GM18519 (cell line): ENCODE measurements at regions not wholly inside any gene's neighbourhood (a gene's known extent, or its start where the extent isn't known, plus 50 kb on each side); places are given as distances from the start of the nearest gene placed in this dataset.

Experiments
- ATAC-seq: cut with Tn5 transposase; IDR thresholded peaks from one replicate; pipeline ENCODE4 v1.9.1; 2021; ENCODE audit warnings: mild to moderate bottlenecking, moderate library complexity; ENCODE audit not compliant: unreplicated experiment, low FRiP score

DNA sequence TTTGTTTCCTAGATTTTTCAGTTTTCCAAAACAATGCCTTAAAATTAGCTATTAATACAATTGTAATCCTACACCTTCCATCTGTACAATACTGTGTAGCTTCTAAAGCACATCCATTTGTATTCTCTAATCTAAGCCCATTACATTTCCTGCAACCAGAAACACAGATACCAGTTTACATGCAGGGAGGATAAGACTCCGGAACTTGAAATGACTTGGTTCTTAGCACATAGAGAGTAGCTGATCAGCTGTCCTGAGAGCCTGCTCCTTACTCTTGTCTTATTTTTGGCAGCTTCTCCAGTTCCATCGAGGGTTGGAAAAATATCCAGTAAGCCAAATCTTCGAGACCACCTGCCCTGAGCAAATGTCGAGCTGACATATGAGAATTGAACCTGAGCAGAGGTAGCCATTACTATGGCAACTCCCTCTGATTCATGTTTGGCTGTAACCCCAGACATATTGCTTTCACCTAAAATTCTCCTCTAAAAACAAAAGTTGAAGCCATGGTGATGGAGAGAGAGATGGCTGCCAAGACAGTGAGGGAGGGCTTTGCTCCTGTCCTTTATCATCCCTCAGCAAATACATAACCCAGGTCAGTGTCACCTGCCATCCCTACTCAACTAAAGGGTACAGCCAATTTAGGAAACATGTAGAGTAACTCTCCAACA is 542.8 kb downstream of the IRS1 start:
- ATAC-seq = no peak

DNA sequence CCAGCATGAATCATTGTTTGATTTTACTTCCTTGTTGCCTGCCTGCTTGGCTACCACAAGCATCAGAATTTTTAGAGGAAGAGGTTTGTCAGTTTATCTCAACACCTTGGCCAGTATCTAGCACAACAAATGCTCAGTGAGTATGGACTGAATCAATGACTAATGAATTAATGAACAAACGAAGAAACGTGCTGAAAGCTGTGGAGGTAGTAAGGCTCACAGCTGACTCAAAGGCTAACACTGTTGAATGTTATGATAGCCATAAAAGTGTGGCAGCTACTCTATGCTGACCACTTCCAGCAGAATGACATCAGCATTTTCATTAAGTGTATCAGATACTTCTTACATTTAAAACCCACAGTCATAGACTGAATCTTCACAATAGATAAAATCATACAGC is 543.4 kb downstream of the IRS1 start:
- no peak for ATAC-seq

DNA sequence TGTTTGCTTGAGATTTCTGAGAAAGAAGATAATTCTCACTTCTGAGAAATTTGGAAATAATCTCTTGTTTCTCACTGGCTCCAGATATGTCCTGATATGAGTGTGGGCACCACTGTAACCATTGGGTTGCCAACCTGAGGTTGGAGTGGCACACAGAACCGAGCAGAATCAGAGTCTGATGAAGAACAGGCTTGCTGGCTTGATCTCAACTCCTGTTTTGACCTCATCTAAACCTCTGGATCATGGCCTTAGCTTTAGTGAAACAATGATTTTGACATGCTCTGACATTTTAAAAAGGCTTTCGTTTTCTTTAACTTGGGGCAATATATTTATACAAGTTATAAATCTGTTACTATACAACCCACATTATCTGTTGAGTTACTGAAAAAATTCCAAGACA is 548.0 kb downstream of the IRS1 start:
- ATAC-seq = no peak

DNA sequence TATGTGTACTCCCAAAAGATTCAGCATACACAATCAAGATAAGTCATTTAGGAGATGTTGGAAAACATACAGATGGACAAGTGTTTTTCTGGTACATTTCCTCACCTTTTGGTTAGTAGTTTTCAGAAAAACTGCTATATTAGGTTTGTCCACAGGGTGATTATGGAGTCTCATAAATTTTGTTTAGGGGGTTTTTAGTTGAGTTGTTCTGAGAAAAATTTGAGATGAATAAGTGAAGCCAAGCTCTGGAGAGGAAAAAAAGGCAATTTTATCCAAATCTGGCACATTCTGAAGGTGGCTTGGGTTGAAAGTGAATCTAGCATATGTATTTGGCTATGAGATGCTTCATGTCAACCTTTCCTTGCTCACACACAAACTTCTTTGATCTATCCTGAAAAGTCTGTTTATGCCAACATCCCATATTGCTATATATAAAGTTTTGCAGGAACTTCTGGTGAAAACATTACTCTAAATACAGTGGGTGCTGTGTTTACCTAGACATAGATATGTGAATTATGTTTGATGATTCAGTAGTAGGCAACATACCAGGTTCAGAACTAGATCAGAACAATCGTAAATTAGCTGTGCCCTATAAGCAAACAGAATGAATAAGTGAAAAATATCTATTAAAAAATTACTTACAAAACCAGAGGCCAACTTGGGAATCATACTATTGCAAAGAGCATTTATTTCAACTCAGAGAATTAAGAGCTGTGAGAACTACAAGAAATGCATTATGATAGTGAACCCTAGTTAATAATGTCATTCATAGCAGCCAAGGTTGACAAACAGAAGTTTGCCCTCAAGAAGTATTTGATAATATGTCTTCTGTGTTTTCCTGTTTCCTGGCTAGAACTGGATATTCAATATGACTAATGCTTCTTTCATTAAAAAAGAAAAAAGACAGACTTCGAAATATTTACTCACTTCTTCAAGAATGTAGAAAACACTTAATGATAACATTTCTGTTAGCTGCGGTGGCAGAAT is 552.0 kb downstream of the IRS1 start:
- ATAC-seq = no peak

DNA sequence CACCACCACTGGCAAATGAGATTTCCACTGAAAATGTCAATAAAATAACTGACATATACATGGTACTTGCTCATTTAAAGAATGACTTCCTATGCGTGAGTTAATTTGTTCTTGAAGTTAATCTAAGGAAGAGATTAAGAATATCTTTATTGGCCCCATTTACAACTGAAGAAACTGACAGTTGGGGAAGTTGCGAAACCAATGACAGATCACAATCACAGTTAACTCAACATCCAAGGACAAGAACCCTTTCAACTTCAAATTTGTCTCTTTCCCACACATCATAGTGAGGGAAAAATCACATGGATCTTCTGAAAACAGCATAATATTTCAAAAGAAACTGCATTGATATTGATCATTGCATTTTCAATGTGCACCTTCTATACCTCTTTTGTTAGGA is 565.4 kb downstream of the IRS1 start:
- ATAC-seq = no peak

DNA sequence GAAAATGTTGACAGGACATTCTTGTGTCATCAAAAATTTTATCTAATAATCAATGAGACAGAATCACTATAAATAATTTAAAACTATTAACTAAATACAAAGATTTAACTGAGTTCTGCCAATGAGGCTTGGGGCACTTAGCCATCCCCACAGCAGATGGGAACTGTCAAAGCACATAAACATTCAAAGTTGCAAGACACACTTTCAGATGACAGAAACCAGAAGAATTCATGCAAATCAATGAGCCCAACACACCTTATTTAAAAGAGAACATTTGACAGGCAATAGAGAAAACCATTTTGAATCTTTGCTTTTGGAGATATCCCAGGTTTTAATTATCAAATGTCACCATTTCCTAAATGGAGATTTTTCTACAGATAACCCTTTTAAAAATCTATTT is 566.2 kb downstream of the IRS1 start:
- ATAC-seq = no peak

DNA sequence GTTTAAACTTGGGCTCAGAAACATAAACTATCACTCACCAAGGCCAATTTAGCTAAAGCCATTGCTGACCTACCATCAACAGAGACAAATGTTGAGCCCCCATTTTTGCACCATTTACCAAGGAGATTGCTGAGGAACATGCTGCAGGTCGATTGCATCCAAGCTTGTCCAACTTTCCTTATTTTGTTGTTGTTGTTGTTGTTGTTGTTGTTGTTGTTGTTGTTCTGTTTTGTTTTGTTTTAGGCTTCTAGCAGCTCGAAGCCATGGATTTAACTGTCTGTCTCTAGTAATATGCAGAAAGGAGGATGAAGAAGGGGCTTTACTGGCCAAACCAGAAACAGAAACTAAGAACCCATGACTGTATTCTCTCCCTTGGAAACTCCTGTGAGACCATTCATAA is 571.5 kb downstream of the IRS1 start:
- no peak for ATAC-seq

DNA sequence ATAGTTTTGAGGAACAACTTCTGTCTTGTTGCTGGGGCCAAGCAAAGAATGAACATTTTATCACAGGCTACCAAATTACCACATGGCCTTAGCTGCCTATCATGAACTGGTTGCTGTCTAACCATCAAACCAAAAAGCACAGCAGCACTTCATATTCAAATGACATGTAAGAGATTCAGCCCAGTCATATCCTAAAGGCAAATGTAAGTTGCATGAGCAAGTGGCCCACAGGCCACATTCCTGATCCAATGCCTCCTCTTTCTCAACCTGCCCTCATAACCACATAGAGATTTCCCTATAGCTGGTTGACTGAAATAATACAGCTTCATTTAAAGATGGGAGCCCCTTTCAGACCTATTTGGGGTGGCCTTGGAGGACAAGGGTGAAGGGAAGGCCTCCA is 572.3 kb downstream of the IRS1 start:
- ATAC-seq = no peak

DNA sequence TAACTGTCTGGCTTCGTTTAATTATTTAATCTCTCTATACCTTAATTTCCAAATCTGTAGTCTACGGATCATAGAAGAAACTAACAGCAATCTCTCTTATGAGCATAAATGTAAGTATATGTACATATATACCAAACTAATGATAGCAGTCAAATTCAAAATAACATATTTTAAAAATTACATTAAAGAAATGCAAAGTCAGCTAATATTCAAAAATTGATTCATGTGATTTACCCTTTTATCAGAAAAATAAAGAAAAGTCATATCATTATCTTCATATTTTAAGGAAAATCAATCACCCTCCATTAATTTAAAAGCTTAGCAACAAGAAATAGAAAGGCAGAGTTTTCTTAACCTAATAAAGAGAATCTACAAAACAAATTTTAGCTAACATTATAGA is 575.9 kb downstream of the IRS1 start:
- no peak for ATAC-seq

DNA sequence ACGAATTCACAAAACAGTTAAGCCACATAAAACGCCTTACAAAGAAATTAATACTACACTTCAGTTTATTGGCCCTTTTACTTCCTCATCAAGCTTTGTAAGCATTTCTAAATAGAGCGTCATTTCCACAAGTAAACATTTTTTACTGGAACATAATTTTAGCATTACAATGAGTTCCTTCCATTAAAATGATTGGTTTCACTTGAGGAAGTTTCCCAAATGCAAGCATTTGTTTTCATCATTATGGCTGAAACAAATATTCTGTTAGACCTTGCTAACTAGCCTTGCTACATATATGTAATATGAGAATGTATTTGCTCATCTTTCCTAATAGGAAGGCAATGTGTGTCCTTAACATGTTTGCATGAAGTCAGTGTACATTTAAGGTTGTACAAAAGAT is 579.1 kb downstream of the IRS1 start:
- ATAC-seq = no peak

DNA sequence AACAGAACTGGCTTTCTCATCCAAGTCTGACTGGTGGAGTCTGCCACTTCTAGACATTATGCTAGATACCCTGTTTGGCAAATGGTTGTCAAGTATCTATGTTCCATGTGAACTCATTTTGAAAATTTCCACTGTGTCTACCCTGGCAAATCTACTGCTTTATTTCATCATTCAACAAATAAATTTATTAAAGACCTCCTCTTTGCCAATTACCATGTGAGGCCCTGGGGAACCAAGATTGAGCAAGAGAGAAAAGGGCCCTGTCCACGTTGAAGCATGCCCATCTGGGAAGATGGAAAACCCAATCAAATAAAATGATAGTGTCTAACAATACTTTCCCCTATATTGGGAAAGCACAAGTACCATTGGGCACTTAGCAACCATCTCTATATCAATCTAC is 582.4 kb downstream of the IRS1 start:
- ATAC-seq = no peak

DNA sequence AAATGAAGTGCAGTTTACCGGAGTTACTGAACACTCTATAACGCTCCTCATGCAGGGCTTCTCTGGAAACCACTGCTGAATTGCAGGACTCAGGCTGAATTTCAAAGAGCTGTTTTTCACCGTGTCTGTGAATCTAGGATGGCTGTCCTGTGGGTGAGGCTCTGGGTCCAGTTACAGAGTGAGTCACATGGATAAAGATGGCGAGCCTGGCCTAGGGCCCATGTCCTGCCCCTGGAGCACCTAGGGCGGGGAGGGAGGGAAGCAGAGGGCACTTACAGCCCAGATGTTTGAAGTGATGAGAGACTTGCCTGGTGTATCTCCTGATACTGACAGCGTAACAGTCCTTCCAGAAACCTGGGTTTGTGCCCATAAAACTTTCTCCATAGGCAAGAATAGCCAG is 583.0 kb downstream of the IRS1 start:
- no peak for ATAC-seq

DNA sequence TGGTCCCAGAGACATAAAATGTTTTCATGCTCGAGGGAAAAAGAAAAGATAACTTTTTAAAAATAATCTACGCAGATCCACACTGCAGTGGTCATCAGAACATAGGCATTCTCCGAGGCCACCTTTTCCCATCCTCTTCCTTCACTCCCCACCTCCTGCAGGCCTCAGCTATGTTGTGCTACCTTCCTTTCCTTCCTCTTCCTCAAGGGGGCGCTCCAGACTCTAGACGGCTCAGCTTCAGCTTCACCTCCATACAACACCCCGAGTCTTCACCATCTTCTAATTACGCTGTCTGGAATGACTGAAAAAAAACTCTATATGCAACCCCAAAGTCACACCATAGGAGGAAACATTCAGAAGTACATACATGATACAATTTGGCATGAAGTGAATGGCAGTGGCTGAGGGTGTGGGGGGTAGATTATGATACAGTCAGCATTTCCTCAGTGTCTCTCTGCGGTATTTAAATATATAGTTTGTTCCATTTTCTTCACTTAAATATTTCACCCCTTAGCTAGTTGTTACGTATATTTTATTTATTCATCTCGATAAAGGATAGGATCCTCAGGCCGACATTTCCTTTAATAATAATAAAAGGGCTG is 583.6 kb downstream of the IRS1 start:
- peak; percentile 94 for ATAC-seq

DNA sequence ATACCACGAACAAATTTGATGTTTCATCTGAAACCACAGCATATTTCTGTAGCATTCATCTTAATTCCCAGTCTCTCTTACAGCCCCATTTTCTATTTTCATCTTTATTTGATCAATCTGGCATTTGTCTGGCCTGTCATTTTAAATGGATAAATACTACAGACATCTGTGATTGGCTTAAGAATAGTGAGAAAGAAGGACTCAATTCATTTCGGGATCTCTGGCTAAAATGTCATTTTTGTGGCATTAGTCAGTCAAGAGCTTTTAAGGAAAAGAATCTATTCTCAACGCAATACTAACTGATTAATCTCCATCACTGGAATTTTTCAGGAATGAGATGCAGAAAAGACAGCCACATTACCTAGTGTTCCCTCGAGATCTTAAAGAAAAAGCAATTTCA is 585.9 kb downstream of the IRS1 start:
- ATAC-seq = no peak

DNA sequence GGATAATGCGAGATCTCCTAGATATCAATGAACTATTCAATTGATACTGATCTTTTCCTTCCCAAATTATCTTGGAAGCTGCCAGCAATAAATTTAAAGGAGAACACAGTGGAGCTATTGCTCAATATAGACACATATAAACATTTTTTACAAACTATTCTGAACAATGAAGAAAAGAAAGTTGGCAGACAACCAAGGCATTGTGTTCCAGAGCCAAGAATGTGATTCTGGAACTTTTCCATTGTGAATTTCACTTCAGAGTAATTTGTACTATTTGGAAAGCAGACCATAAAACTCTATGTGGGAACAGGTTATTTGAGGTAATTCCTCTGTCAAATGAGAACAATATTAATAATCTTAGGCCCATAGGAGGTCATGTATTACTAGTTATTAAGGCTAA is 588.2 kb downstream of the IRS1 start:
- no peak for ATAC-seq

DNA sequence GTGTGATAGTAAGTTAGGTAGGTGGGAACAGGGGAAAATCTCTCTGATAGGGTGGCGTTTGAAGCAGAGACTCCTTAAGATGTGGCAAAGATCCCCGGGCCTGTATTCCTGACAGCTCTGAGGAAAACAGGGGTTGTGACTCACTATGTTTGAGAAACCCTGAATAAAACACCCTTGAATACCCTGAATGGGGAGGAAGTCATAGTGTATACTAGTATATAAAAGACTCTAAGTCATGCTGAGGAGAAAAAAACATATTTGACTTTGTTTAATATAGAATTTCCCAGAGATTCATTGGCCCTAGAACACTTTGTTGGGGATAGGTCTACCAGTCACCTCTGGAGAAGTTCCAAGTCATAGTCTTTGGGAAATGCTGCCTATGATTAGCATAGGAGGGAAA is 590.9 kb downstream of the IRS1 start:
- ATAC-seq = no peak

DNA sequence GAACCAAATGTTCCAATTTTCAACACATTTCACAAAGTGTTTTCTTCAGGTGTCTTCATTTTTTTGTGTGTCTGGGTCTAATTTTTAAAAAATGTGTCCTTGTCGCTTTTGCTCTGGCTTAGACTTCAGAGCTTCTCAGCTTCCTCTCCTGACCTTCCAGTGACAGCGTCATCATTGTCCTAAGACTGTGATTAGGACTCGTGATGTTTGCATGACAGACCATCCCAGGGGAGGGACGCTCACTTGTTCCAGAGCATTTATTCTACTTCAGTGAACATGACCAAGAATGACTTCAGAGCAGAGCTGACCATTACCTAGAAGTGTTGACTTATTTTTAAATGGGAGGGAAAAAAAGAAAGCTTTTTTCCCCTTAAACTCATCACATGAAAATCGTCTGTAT is 591.9 kb downstream of the IRS1 start:
- ATAC-seq = no peak

DNA sequence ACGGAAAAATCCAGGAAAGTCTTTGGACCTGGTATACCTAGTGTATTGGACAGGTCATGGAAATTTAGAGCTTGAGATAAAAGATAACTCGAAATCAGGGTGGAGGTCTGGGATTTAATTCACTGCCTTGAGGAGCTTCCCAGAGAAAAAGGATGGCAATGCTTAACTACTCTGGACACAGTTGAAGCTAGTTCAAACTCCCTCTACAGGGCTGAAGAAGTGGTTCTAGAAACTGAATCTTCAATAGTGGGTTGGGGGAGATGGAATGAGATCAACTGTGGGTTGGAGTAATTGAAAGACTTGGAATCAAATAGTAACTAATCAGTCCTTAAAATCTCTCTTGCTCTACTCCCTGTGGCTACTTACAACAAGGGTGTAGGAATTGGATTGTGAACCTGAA is 600.1 kb downstream of the IRS1 start:
- ATAC-seq = no peak

DNA sequence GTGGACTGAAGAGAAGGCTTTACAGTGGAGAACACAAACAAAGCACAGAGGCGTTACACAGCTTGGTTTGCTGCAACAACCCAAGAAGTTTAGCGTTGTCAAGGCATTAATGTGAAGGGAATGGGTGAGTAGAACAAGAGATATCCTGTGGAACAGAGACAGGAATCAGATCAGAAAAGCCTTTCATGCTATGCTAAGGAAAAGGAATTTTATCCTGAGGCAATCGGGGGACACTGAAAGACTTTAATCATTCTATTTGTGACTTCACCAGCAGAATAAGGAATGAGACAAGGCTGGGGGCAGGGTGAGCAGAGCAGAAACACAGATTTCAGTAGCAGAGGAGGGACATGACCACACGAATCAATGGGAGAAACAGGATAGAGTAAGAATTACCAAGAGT is 600.7 kb downstream of the IRS1 start:
- no peak for ATAC-seq

DNA sequence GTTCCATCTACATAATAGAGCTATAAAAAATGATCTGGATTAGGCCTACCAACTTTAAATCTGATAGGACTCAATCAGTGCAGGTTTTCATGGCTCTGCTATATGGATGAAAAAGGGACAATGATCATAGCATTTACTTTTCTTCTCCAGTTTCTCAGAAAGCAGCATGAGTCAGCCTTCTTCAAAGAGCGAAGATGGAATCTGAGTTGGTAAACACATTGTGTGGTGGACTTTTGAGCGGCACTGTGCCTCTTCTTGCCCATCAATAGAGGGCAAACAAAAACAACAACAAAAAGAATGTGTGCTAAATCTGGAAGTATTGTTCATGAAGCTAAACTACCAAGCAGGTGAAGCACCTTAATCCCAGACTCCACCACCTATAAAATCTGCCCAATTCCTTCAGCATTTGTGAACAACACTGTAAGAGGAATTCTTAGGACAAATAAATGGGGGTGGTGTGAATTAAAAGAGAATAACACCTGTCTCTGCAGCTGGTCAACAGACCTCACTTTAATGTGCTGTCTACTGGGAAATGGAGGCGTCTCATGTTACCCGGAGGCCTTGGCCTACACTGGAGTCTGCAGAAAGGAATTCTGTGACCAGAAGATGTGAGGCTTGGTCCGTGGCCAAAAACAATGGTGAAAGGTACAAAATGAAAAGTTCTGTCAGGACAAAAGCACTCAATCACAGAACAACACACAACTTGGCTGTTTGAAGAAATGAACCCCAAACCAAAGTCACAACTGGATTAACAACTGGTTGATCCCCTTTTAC is 609.0 kb downstream of the IRS1 start:
- no peak for ATAC-seq

DNA sequence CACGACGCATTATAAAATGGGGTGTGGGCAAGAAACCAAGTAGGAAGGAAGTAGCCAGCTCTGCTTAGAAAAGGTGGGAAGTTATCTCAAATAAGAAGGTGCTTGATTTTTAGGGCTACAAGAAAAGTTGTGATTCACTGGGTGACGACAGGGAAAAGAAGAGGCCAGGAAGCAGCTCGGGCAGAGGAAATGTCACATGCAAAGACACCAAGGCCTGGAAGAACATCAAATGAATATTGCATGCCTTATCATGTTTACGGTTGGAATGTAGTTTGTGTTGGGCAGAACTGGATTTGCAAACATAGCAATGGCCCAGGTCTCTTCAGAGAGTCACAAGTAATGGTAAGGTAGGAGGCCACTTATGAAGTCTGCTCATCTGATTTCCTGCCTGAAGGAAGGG is 610.6 kb downstream of the IRS1 start:
- ATAC-seq = no peak
